ENCODE measurements at regions not wholly inside any gene's neighbourhood (a gene's known extent, or its start where the extent isn't known, plus 50 kb on each side); places are given as distances from the start of the nearest gene placed in this dataset.
"Not testable (repeated sequence)": the region's sequence is repeated elsewhere in the genome, so short reads cannot be mapped to it uniquely, and the experiment has no call there.

GRCh38 chr3:193822492-193823212 lies 229.6 kb downstream of the OPA1 start:
- Histone ChIP-seq H3K27me3 (ENCODE audit: control insufficient read depth, insufficient read depth, low read length) (no peaks in the 10 kb centered on the region), H3K36me3 (ENCODE audit: control insufficient read depth, insufficient read depth, low read length) (no peaks in the 10 kb centered on the region), H3K4me3 (ENCODE audit: low read depth, low read length) (no peak overlapping the region)
- TF ChIP-seq CTCF (IDR thresholded peaks at IDR 0.05; ENCODE audit: insufficient read depth, low read length, poor library complexity, severe bottlenecking): no peak
- DNase-seq (ENCODE audit: low read depth): no peak

- H3K4me3 ChIP-seq (ENCODE audit: low read depth, low read length); H3K36me3 ChIP-seq (ENCODE audit: control insufficient read depth, insufficient read depth, low read length); H3K27me3 ChIP-seq (ENCODE audit: control insufficient read depth, insufficient read depth, low read length); DNase-seq (ENCODE audit: low read depth): not testable (repeated sequence)
Observed at GRCh38 chr3:193823213-193823605, 230.2 kb downstream of the OPA1 start.

- no peaks in the 10 kb centered on the region for H3K36me3 ChIP-seq (ENCODE audit: control insufficient read depth, insufficient read depth, low read length)
- DNase-seq (ENCODE audit: low read depth): no peak
- no peaks in the 10 kb centered on the region for H3K27me3 ChIP-seq (ENCODE audit: control insufficient read depth, insufficient read depth, low read length)
- no peak overlapping the region for H3K4me3 ChIP-seq (ENCODE audit: low read depth, low read length)
- no peak for TF ChIP-seq CTCF (IDR thresholded peaks at IDR 0.05; ENCODE audit: insufficient read depth, low read length, poor library complexity, severe bottlenecking)
Observed at GRCh38 chr3:193824365-193824764, 231.4 kb downstream of the OPA1 start.

- Histone ChIP-seq H3K4me3 (ENCODE audit: low read depth, low read length) (no peak overlapping the region), H3K36me3 (ENCODE audit: control insufficient read depth, insufficient read depth, low read length) (no peaks in the 10 kb centered on the region), H3K27me3 (ENCODE audit: control insufficient read depth, insufficient read depth, low read length) (no peaks in the 10 kb centered on the region)
- DNase-seq (ENCODE audit: low read depth): no peak
- TF ChIP-seq CTCF (IDR thresholded peaks at IDR 0.05; ENCODE audit: insufficient read depth, low read length, poor library complexity, severe bottlenecking): no peak
Observed at GRCh38 chr3:193825617-193826016, 232.6 kb downstream of the OPA1 start.

GRCh38 chr3:193826159-193826795 lies 233.3 kb downstream of the OPA1 start:
- DNase-seq (ENCODE audit: low read depth): peak; percentile 69
- peak; percentile 7 for TF ChIP-seq CTCF (IDR thresholded peaks at IDR 0.05; ENCODE audit: insufficient read depth, low read length, poor library complexity, severe bottlenecking)
- H3K4me3 ChIP-seq (ENCODE audit: low read depth, low read length): no peak overlapping the region
- H3K27me3 ChIP-seq (ENCODE audit: control insufficient read depth, insufficient read depth, low read length): no peaks in the 10 kb centered on the region
- H3K36me3 ChIP-seq (ENCODE audit: control insufficient read depth, insufficient read depth, low read length): no peaks in the 10 kb centered on the region

- TF ChIP-seq CTCF (IDR thresholded peaks at IDR 0.05; ENCODE audit: insufficient read depth, low read length, poor library complexity, severe bottlenecking): no peak
- DNase-seq (ENCODE audit: low read depth): no peak
- Histone ChIP-seq H3K27me3 (ENCODE audit: control insufficient read depth, insufficient read depth, low read length) (no peaks in the 10 kb centered on the region), H3K36me3 (ENCODE audit: control insufficient read depth, insufficient read depth, low read length) (no peaks in the 10 kb centered on the region), H3K4me3 (ENCODE audit: low read depth, low read length) (no peak overlapping the region)
Observed at GRCh38 chr3:193827040-193827669, 234.1 kb downstream of the OPA1 start.
